Kidney tubule cell (primary cell): ENCODE measurements at regions not wholly inside any gene's neighbourhood (a gene's known extent, or its start where the extent isn't known, plus 50 kb on each side); places are given as distances from the start of the nearest gene placed in this dataset.
"Not testable (repeated sequence)": the region's sequence is repeated elsewhere in the genome, so short reads cannot be mapped to it uniquely, and the experiment has no call there.

ENCODE experiments used
- DNase-seq: peaks from one replicate; pipeline ENCODE4 v3.0.0-alpha.2; 2018; ENCODE audit warnings: low spot score

DNA sequence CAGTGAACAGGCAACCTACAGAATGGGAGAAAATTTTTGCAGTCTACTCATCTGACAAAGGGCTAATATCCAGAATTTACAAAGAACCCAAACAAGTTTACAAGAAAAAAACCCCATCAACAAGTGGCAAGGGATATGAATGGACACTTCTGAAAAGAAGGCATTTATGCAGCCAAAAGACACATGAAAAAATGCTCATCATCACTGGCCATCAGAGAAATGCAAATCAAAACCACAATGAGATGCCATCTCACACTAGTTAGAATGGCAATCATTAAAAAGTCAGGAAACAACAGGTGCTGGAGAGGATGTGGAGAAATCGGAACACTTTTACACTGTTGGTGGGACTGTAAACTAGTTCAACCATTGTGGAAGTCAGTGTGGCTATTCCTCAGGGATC lies 80.3 kb downstream of the ZNF474 start:
- not testable (repeated sequence) for DNase-seq

DNA sequence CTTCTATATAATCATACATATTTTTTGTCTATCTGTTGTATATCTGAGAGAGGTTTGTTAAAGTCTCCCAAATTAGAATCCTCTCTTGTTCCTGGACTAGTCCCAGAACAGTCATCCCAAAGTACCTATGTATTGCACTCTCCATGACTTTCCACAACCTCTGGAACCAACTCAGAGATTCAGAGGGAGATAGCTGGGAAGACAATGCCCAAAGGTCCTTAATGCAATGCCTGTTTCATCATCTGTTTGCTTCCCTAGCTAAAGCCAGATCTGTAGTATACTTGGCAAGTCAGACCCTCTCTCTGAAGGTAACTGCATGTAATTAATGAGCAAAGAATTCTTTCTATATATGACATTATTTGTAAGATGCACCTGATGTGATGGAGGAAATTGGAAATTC lies 89.4 kb downstream of the ZNF474 start:
- DNase-seq, result no peak

GRCh38 chr5:122219436-122220166 lies 90.3 kb downstream of the ZNF474 start:
- no peak for DNase-seq

GRCh38 chr5:122220511-122220910 lies 91.2 kb downstream of the ZNF474 start:
- DNase-seq, result no peak

- no peak for DNase-seq
Observed at GRCh38 chr5:122221857-122222256, 90.2 kb upstream of the SNCAIP start.

- no peak for DNase-seq
Observed at GRCh38 chr5:122222580-122222979, 89.5 kb upstream of the SNCAIP start.

GRCh38 chr5:122228728-122229392 lies 83.2 kb upstream of the SNCAIP start:
- no peak for DNase-seq

DNA sequence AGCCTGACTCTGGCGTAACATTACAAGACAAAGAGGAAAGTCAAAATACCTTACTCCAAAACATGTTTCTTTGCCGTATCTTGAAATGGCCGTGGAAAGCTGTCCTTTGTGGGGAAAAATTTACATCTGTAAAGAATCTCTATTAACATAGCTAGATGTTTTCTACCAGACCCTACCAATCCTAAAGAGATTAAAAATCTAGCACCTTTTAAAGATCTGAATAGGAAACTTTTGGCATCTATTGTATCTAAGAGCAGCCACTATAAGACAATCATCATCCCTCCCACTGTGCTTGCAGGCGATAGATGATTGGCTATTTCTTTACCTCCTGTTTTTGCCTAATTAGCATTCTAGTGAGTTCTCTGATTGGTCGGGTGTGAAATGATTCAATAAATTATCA lies 82.5 kb upstream of the SNCAIP start:
- DNase-seq, result no peak

- peak; percentile 25 for DNase-seq
Observed at GRCh38 chr5:122236270-122237040, 75.6 kb upstream of the SNCAIP start.

- DNase-seq, result no peak
Observed at GRCh38 chr5:122237906-122238305, 74.1 kb upstream of the SNCAIP start.

DNA sequence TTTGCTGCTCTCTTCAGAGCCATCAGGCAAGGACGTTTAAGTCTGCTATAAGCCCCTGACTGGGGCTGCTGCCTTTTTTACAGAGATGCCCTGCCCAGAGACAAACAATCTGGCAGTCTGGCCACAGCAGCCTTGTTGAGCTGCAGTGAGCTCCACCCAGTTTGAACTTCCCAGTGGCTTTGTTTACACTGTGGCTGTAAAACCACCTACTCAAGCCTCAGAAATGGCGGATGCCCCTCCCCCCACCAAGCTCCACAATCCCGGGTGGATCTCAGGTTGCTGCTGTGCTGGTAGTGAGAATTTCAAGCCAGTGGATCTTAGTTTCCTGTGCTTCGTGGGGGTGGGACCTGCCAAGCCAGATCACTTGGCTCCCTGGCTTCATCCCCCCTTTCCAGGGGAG lies 59.7 kb upstream of the SNCAIP start:
- DNase-seq, result no peak

- no peak for DNase-seq
Observed at GRCh38 chr5:122253794-122254193, 58.2 kb upstream of the SNCAIP start.

- no peak for DNase-seq
Observed at GRCh38 chr5:122256388-122256787, 55.6 kb upstream of the SNCAIP start.

DNA sequence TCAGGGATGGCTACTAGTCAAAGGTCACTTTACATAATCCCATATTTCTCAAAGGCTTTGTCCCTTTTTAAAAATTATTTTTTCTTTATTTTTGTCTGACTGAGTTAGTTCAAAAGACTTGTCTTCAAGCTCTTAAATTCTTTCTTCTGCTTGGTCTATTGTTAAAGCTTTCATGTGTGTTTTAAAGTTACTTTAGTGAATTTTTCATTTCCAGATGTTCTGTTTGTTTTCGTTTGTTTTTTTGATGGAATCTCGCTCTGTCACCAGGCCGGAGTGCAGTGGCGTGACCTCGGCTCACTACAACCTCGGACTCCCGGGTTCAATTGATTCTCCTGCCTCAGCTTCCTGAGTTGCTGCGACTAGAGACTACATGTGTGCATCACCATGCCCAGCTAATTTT lies 55.0 kb upstream of the SNCAIP start:
- DNase-seq, result no peak

DNA sequence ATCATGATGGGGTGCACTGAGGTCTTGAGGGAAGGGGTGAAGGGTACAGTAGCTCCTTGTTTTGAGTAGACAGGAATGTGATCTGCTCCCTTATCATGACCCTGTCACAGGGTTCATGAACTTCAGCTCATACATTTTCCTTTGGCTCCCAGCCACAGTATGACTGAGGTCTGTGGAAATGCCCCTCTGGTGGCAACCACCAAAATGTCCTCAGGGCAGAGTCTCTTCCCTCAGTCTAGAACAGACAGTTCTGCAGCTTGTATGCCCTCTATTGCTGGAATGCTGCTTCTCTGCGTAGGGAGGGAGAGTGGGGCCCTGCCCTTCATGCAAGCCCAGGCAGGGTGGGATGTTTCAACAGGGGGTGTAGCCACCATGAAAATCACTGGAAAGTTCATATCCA lies 53.8 kb upstream of the SNCAIP start:
- no peak for DNase-seq

GRCh38 chr5:122258840-122259239 lies 53.2 kb upstream of the SNCAIP start:
- DNase-seq, result no peak

DNA sequence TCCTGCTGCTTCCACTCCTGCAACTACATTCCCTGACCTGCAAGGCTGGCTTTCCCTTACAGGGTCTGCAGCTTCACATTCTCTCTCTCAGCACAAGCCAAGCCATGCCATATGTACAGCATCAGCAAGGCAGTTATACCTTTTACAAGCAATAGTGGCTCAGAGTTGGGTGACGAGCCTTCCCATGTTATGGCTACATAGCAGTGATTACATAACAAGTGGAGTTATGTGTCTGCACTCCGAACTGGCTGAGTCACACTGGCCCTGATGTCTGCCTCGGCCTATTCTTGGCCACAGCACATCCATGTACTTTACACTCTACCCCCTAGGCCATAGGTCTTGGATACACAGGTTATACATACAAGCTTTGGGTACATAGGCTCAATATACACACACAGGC lies 52.0 kb upstream of the SNCAIP start:
- DNase-seq, result peak; percentile 43

DNA sequence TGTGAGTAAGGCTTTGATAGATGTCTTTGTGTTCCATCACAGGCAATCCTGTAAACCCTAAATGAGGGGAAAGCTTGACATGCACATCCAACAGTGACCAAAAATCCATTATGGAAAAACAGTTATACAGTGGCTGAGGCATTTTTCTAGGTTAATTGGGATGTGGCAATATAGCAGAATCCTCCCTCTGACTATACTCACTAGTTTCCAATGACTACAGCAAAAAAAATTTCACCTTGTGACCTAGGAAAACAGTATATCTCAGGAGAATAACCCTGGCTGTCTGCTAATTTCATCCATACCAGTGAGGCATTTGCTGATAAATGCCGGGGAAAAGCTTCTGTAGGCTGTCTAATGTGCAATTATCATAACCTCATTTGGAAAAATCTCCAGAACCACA lies 49.9 kb upstream of the SNCAIP start:
- DNase-seq, result peak; percentile 17
